CD4-positive, alpha-beta T cell (primary cell): ENCODE measurements at regions not wholly inside any gene's neighbourhood (a gene's known extent, or its start where the extent isn't known, plus 50 kb on each side); places are given as distances from the start of the nearest gene placed in this dataset.

Source experiments
- ATAC-seq: fragments of 200-7000 bp; cut with Tn5 transposase; one replicate; pipeline ENCODE4 v1.10.0; 2022; ENCODE audit warnings: mild to moderate bottlenecking; ENCODE audit not compliant: poor library complexity
- CTCF ChIA-PET: fragments of 350-600 bp; sonication (Branson Sonifier 250); formaldehyde crosslinking; loops from one replicate; lab custom pipeline; 2021; ENCODE audit warnings: antibody characterized with exemption, inconsistent platforms; lab: Charles Lee
- POLR2A ChIA-PET: fragments of 350-600 bp; sonication (Branson Sonifier 250); formaldehyde crosslinking; loops from one replicate; lab custom pipeline; 2021; ENCODE audit warnings: antibody characterized with exemption, inconsistent platforms; lab: Charles Lee
- DNase-seq, 14 experiments: peaks; one replicate each; pipeline ENCODE4 v3.0.0-alpha.2; 2013 to 2020; ENCODE audit warnings: mixed read lengths in 2 of 14
- H3K27ac ChIP-seq, 2 donors: one replicate each; pipeline versions ENCODE4 v1.5.1 to v1.7.0; 2013; ENCODE audit warnings: low read length in 2 of 2, low read depth in 1 of 2, mild to moderate bottlenecking in 1 of 2
- H3K27me3 ChIP-seq, 2 experiments: 1 replicate in 1 of 2; 2 replicates in 1 of 2; pipeline versions ENCODE4 v1.6.1 to v1.7.0; 2013; ENCODE audit warnings: low read length in 2 of 2, control low read depth in 1 of 2, mild to moderate bottlenecking in 1 of 2, moderate library complexity in 1 of 2; ENCODE audit not compliant: insufficient read depth in 2 of 2, control insufficient read depth in 1 of 2
- H3K36me3 ChIP-seq: one replicate; pipeline ENCODE4 v1.6.1; 2013; ENCODE audit warnings: low read length, control low read depth; ENCODE audit not compliant: insufficient read depth
- H3K4me1 ChIP-seq: one replicate; pipeline ENCODE4 v1.6.1; 2013; ENCODE audit warnings: low read length, control low read depth; ENCODE audit not compliant: insufficient read depth
- H3K4me3 ChIP-seq: one replicate; pipeline ENCODE4 v1.5.1; 2013; ENCODE audit warnings: mild to moderate bottlenecking, low read length, moderate library complexity
- H3K9me3 ChIP-seq, 2 experiments: 1 replicate in 1 of 2; 2 replicates in 1 of 2; pipeline versions ENCODE4 v1.6.1 to v1.7.0; 2013; ENCODE audit warnings: low read length in 2 of 2, mild to moderate bottlenecking in 2 of 2, control low read depth in 1 of 2, moderate library complexity in 1 of 2; ENCODE audit not compliant: control insufficient read depth in 1 of 2, insufficient read depth in 1 of 2
- H3K27ac Mint-ChIP-seq: one replicate; pipeline ENCODE4 v1.8.0; 2020; ENCODE audit warnings: mixed read lengths
- H3K27me3 Mint-ChIP-seq: one replicate; pipeline ENCODE4 v1.8.0; 2021; ENCODE audit warnings: mixed read lengths
- H3K36me3 Mint-ChIP-seq: one replicate; pipeline ENCODE4 v1.8.0; 2021; ENCODE audit warnings: low read depth, mixed read lengths
- H3K4me1 Mint-ChIP-seq: one replicate; pipeline ENCODE4 v1.8.0; 2021; ENCODE audit warnings: low read depth, mixed read lengths
- H3K4me3 Mint-ChIP-seq: one replicate; pipeline ENCODE4 v1.8.0; 2020; ENCODE audit warnings: mild to moderate bottlenecking, mixed read lengths
- H3K9me3 Mint-ChIP-seq: one replicate; pipeline ENCODE4 v1.8.0; 2020; ENCODE audit warnings: mixed read lengths
- intact Hi-C, 2 experiments: fragments of 100-400 bp; cut with DNase I in 1 of 2; cut with micrococcal nuclease in 1 of 2; formaldehyde crosslinking; loops; one replicate each; pipeline versions ENCODE4 v1.15.1 to v1.9.0; 2023 to 2025; cut with DNase I, micrococcal nuclease
- TF ChIP-seq, protein P1 (sequence below): fragments of 200-600 bp; IDR thresholded peaks from one replicate; pipeline ENCODE4 v1.8.0; 2022; ENCODE audit warnings: antibody characterized with exemption, mild to moderate bottlenecking

DNA sequence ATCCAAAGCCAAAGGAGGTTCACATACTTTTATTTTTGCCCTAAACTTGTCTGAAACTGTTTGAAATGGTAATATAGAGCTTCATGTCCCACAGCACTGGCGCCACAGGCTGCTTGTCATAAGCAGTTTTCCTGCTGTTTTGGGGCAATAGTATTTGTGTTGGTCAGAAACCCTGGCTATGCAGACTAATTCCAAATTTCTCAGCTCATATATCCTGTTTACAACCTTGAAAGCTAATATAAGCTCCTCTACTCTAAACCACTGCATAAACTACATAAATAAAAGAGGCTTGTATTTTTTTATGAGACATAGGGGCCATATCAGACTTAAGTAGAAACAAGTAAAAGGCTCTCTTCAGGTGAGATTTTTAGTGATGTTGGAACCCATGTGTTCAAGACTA, 736.8 kb upstream of the ID2 start:
- H3K9me3 Mint-ChIP-seq: no peaks in the 10 kb centered on the region
- H3K36me3 ChIP-seq: no peaks in the 10 kb centered on the region

GRCh38 chr2:7950035-7950612, 731.7 kb upstream of the ID2 start:
- TF ChIP-seq, protein P1, sequence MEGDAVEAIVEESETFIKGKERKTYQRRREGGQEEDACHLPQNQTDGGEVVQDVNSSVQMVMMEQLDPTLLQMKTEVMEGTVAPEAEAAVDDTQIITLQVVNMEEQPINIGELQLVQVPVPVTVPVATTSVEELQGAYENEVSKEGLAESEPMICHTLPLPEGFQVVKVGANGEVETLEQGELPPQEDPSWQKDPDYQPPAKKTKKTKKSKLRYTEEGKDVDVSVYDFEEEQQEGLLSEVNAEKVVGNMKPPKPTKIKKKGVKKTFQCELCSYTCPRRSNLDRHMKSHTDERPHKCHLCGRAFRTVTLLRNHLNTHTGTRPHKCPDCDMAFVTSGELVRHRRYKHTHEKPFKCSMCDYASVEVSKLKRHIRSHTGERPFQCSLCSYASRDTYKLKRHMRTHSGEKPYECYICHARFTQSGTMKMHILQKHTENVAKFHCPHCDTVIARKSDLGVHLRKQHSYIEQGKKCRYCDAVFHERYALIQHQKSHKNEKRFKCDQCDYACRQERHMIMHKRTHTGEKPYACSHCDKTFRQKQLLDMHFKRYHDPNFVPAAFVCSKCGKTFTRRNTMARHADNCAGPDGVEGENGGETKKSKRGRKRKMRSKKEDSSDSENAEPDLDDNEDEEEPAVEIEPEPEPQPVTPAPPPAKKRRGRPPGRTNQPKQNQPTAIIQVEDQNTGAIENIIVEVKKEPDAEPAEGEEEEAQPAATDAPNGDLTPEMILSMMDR: no peak
- H3K9me3 ChIP-seq: no peaks in the 10 kb centered on the region
- Mint-ChIP-seq H3K4me3 (no peak overlapping the region), H3K4me1 (no peaks in the 10 kb centered on the region), H3K36me3 (no peaks in the 10 kb centered on the region), H3K27me3 (no peaks in the 10 kb centered on the region), H3K27ac (no peak overlapping the region), H3K9me3 (no peaks in the 10 kb centered on the region)
- intact Hi-C loops: no loop called here
- DNase-seq: no peak
- H3K27me3 ChIP-seq: no peaks in the 10 kb centered on the region
- ChIA-PET CTCF (no interaction called here), POLR2A (no interaction called here)
- no peak overlapping the region for H3K4me3 ChIP-seq
- no peaks in the 10 kb centered on the region for H3K4me1 ChIP-seq
- ATAC-seq: no peak
- H3K36me3 ChIP-seq: no peaks in the 10 kb centered on the region
- H3K27ac ChIP-seq: no peak overlapping the region

More for the DNA sequence above, 736.8 kb upstream of the ID2 start:
- Histone ChIP-seq H3K4me3 (no peak overlapping the region), H3K4me1 (no peaks in the 10 kb centered on the region), H3K27me3 (no peaks in the 10 kb centered on the region), H3K27ac (no peak overlapping the region), H3K9me3 (no peaks in the 10 kb centered on the region)
- no peaks in the 10 kb centered on the region for H3K4me1 Mint-ChIP-seq
- intact Hi-C loops: no loop called here
- no peak for DNase-seq
- ChIA-PET POLR2A (no interaction called here), CTCF (interaction anchor here (1.2 kb wide), 1 partner anchor 23 kb away, joined by 3 read pairs; no protein-coding TSS in a partner anchor)
- TF ChIP-seq, protein P1: no peak
- no peak overlapping the region for H3K4me3 Mint-ChIP-seq
- ATAC-seq: no peak
- no peaks in the 10 kb centered on the region for H3K36me3 Mint-ChIP-seq
- no peaks in the 10 kb centered on the region for H3K27me3 Mint-ChIP-seq
- H3K27ac Mint-ChIP-seq: no peak overlapping the region

- Histone ChIP-seq H3K4me1 (no peaks in the 10 kb centered on the region), H3K4me3 (no peak overlapping the region), H3K9me3 (no peaks in the 10 kb centered on the region), H3K36me3 (no peaks in the 10 kb centered on the region), H3K27me3 (no peaks in the 10 kb centered on the region), H3K27ac (no peak overlapping the region)
- TF ChIP-seq, protein P1: no peak
- Mint-ChIP-seq H3K27me3 (no peaks in the 10 kb centered on the region), H3K9me3 (no peaks in the 10 kb centered on the region), H3K4me3 (no peak overlapping the region), H3K36me3 (no peaks in the 10 kb centered on the region), H3K27ac (no peak overlapping the region), H3K4me1 (no peaks in the 10 kb centered on the region)
- POLR2A ChIA-PET: no interaction called here
- intact Hi-C loops: no loop called here
- CTCF ChIA-PET: no interaction called here
- DNase-seq (no peak), ATAC-seq (no peak)
Measured at GRCh38 chr2:7951001-7951400, 730.9 kb upstream of the ID2 start.
